ENCODE measurements at regions not wholly inside any gene's neighbourhood (a gene's known extent, or its start where the extent isn't known, plus 50 kb on each side); places are given as distances from the start of the nearest gene placed in this dataset.

DNA sequence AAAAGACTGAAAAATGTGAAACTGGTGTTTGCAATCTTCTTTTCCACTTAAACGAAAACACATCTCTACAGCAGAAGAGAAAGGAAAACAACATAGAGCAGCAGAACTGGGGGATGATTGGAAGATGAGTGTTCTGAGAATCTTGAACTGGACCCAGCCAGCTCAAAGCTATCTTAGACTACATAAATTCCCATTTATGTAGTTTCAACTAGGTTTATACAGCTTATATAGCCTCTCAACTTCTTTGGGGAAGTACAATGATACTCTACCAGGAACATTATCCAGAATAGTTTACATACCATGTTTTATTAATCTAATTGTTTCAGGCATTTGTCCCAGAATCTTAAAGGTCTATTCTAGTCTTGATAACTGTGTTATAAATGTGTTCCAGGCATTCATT is 658.2 kb upstream of the LMCD1 start:
- WGBS, 2 donors (ENCODE audit: low coverage in 1 of 2), result 43 to 59% methylated on average over 1 of the region's 1 CpG
- TF ChIP-seq, protein P1, sequence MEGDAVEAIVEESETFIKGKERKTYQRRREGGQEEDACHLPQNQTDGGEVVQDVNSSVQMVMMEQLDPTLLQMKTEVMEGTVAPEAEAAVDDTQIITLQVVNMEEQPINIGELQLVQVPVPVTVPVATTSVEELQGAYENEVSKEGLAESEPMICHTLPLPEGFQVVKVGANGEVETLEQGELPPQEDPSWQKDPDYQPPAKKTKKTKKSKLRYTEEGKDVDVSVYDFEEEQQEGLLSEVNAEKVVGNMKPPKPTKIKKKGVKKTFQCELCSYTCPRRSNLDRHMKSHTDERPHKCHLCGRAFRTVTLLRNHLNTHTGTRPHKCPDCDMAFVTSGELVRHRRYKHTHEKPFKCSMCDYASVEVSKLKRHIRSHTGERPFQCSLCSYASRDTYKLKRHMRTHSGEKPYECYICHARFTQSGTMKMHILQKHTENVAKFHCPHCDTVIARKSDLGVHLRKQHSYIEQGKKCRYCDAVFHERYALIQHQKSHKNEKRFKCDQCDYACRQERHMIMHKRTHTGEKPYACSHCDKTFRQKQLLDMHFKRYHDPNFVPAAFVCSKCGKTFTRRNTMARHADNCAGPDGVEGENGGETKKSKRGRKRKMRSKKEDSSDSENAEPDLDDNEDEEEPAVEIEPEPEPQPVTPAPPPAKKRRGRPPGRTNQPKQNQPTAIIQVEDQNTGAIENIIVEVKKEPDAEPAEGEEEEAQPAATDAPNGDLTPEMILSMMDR (IDR thresholded peaks at IDR 0.05), result no peak

DNA sequence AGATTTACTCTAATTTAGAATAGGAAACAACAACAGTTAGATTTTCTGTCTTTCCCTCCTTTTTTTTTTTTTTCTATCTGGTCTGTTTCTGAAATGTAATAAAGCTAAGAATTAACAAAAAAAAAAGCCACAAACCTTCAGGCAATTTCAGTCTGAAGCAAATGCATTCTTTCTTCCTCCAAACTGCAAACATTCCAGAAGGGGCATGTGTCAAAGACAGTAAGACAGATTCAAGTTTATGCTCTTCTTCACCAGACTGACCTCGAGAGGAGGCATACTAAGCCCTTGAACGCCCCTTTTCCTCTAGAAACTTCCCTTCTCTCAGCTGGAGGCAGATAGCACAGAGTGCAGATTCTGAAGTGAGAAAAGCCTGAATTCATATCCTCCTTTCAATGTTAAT is 654.6 kb upstream of the LMCD1 start:
- in situ Hi-C loops (cut with MboI; ENCODE audit: low pct_ligation_motif_present in 1 of 4, low pct_unique_long_range_greater_than_20kb in 1 of 4, low sequenced_read_pairs in 3 of 4) (no loop called here), intact Hi-C loops (cut with DNase I; ENCODE audit: low total_unique reads) (no loop called here)
- H3K36me3 ChIP-seq, result no peaks in the 10 kb centered on the region
- H3K4me3 ChIP-seq, result no peak overlapping the region
- no peaks in the 10 kb centered on the region for H3K9me3 ChIP-seq
- H3K27ac ChIP-seq, result no peak overlapping the region
- DNase-seq, result no peak
- no peaks in the 10 kb centered on the region for H3K27me3 ChIP-seq
- H3K4me1 ChIP-seq, result no peaks in the 10 kb centered on the region
- no peak for TF ChIP-seq POLR2A (IDR thresholded peaks at IDR 0.05)
- TF ChIP-seq POLR2AphosphoS5 (IDR thresholded peaks at IDR 0.05), result no peak
- TF ChIP-seq, protein P1 (IDR thresholded peaks at IDR 0.05), result no peak
- no peak for TF ChIP-seq EP300 (IDR thresholded peaks at IDR 0.05; ENCODE audit: low read depth)
- WGBS, 2 donors (ENCODE audit: low coverage in 1 of 2), result 24 to 31% methylated on average over 2 of the region's 2 CpGs

More for the DNA sequence above, 658.2 kb upstream of the LMCD1 start:
- Histone ChIP-seq H3K9me3 (no peaks in the 10 kb centered on the region), H3K36me3 (no peaks in the 10 kb centered on the region), H3K27me3 (no peaks in the 10 kb centered on the region), H3K4me3 (no peak overlapping the region), H3K4me1 (no peaks in the 10 kb centered on the region), H3K27ac (no peak overlapping the region)
- no peak for DNase-seq
- in situ Hi-C loops (cut with MboI; ENCODE audit: low pct_ligation_motif_present in 1 of 4, low pct_unique_long_range_greater_than_20kb in 1 of 4, low sequenced_read_pairs in 3 of 4), result no loop called here
- intact Hi-C loops (cut with DNase I; ENCODE audit: low total_unique reads), result no loop called here

DNA sequence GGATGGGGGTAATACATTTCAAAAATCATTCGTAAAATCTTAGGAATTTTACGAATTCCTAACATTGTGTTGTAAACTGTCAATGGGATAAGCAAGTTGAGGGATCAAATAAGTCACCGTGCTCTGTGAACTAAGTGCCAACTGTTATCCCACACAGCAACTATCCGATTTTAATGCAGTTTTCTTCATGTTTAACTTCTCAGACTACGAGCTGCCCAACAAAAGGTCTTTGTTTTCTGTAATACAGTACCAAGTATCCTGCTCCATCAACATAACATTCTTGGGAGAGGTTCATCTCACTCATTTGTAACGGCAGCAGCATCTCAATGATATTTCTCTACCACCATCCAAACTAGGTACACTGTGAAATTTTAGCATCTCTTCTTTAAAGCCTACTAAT is 654.1 kb upstream of the LMCD1 start:
- H3K27ac ChIP-seq, result no peak overlapping the region
- in situ Hi-C loops (cut with MboI; ENCODE audit: low pct_ligation_motif_present in 1 of 4, low pct_unique_long_range_greater_than_20kb in 1 of 4, low sequenced_read_pairs in 3 of 4), result no loop called here
- no peaks in the 10 kb centered on the region for H3K36me3 ChIP-seq
- 67 to 73% methylated on average over 4 to 6 of the region's 6 CpGs for WGBS, 2 donors (ENCODE audit: low coverage in 1 of 2)
- H3K27me3 ChIP-seq, result no peaks in the 10 kb centered on the region
- intact Hi-C loops (cut with DNase I; ENCODE audit: low total_unique reads), result no loop called here
- no peak overlapping the region for H3K4me3 ChIP-seq
- no peaks in the 10 kb centered on the region for H3K4me1 ChIP-seq
- no peaks in the 10 kb centered on the region for H3K9me3 ChIP-seq
- DNase-seq, result no peak
- no peak for TF ChIP-seq EP300 (IDR thresholded peaks at IDR 0.05; ENCODE audit: low read depth)
- TF ChIP-seq POLR2A (IDR thresholded peaks at IDR 0.05), result no peak
- no peak for TF ChIP-seq POLR2AphosphoS5 (IDR thresholded peaks at IDR 0.05)
- TF ChIP-seq, protein P1 (IDR thresholded peaks at IDR 0.05), result no peak

DNA sequence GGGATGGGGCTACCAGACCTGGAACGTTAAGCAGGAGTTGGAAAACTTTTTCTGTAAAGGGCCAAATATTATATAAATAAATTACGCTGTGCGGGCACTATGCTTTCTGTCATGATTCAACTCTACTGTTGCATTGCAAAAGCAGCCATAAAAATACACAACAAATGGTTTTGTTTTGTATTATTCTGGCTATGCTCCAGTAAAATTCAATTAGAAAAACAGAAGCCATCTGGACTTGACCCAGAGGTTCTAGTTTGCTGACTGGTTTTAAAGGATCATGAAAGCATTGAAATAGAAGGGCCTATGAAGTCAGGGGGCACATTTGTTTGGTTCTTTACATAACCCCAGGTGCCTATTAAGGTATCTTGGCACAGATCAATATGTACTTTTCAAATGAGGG is 647.4 kb upstream of the LMCD1 start:
- WGBS, 2 donors (ENCODE audit: low coverage in 1 of 2), result 63 to 67% methylated on average over 1 to 3 of the region's 3 CpGs
- Histone ChIP-seq H3K4me1 (no peaks in the 10 kb centered on the region), H3K36me3 (no peaks in the 10 kb centered on the region), H3K4me3 (no peak overlapping the region), H3K27me3 (no peaks in the 10 kb centered on the region), H3K27ac (no peak overlapping the region), H3K9me3 (no peaks in the 10 kb centered on the region)
- in situ Hi-C loops (cut with MboI; ENCODE audit: low pct_ligation_motif_present in 1 of 4, low pct_unique_long_range_greater_than_20kb in 1 of 4, low sequenced_read_pairs in 3 of 4), result no loop called here
- TF ChIP-seq POLR2AphosphoS5 (IDR thresholded peaks at IDR 0.05), result no peak
- TF ChIP-seq EP300 (IDR thresholded peaks at IDR 0.05; ENCODE audit: low read depth), result no peak
- TF ChIP-seq, protein P1 (IDR thresholded peaks at IDR 0.05), result no peak
- DNase-seq, result no peak
- intact Hi-C loops (cut with DNase I; ENCODE audit: low total_unique reads), result no loop called here
